Caco-2 (cell line): ENCODE measurements at regions not wholly inside any gene's neighbourhood (a gene's known extent, or its start where the extent isn't known, plus 50 kb on each side); places are given as distances from the start of the nearest gene placed in this dataset.

Experiments
- BruUV-seq: library from RNA; stranded (reverse); fragments of 400-500 nt; replicated peaks from 2 replicates; lab custom pipeline; 2021; lab: Mats Ljungman, UMichigan
- CTCF ChIA-PET: fragments of 300-600 bp; sonication (Branson Sonifier 250); formaldehyde crosslinking; loops from one replicate; lab custom pipeline; 2022; ENCODE audit warnings: antibody characterized with exemption; lab: Charles Lee
- POLR2A ChIA-PET: fragments of 300-600 bp; sonication (Branson Sonifier 250); formaldehyde crosslinking; loops from one replicate; lab custom pipeline; 2022; ENCODE audit warnings: antibody characterized with exemption; lab: Charles Lee
- DNase-seq, 2 experiments: peaks; one replicate each; pipeline versions ENCODE4 v3.0.0 to v3.0.0-alpha.2; 2020 to 2022
- H3K27me3 ChIP-seq: replicated peaks from 2 replicates; pipeline ENCODE4 v1.6.0; 2011; ENCODE audit warnings: low read length; ENCODE audit not compliant: control insufficient read depth, insufficient read depth
- H3K36me3 ChIP-seq: 2 replicates; pipeline ENCODE4 v1.5.1; 2011; ENCODE audit warnings: low read length; ENCODE audit not compliant: control insufficient read depth, insufficient read depth
- H3K4me1 ChIP-seq: fragments of 250-450 bp; sonication (Bioruptor Pico); 2 replicates; pipeline ENCODE4 v1.5.1; 2020; ENCODE audit warnings: mild to moderate bottlenecking
- H3K4me3 ChIP-seq: 2 replicates; pipeline ENCODE4 v1.5.1; 2011; ENCODE audit warnings: low read depth, mild to moderate bottlenecking, control low read depth, low read length
- H3K9me3 ChIP-seq: fragments of 250-450 bp; sonication (Bioruptor Pico); 2 replicates; pipeline ENCODE4 v1.5.1; 2020; ENCODE audit warnings: mild to moderate bottlenecking, moderate library complexity
- H3K27ac Mint-ChIP-seq: one replicate; pipeline ENCODE4 v1.8.0; 2022; ENCODE audit warnings: mixed read lengths; ENCODE audit not compliant: unreplicated experiment
- H3K27me3 Mint-ChIP-seq: one replicate; pipeline ENCODE4 v1.8.0; 2022; ENCODE audit warnings: mixed read lengths; ENCODE audit not compliant: insufficient read depth, unreplicated experiment
- H3K36me3 Mint-ChIP-seq: one replicate; pipeline ENCODE4 v1.8.0; 2022; ENCODE audit warnings: mild to moderate bottlenecking, mixed read lengths; ENCODE audit not compliant: insufficient read depth, unreplicated experiment
- H3K4me1 Mint-ChIP-seq: one replicate; pipeline ENCODE4 v1.8.0; 2022; ENCODE audit warnings: low read depth, mixed read lengths; ENCODE audit not compliant: unreplicated experiment
- H3K4me3 Mint-ChIP-seq: one replicate; pipeline ENCODE4 v1.8.0; 2022; ENCODE audit warnings: mild to moderate bottlenecking, moderate library complexity, mixed read lengths; ENCODE audit not compliant: unreplicated experiment
- H3K9me3 Mint-ChIP-seq: one replicate; pipeline ENCODE4 v1.8.0; 2022; ENCODE audit warnings: mixed read lengths; ENCODE audit not compliant: unreplicated experiment
- CTCF ChIP-seq, 2 experiments: fragments of 200-600 bp in 1 of 2; IDR thresholded peaks; 1 replicate in 1 of 2; 2 replicates in 1 of 2; pipeline versions ENCODE4 v1.5.1 to v1.8.0; 2011 to 2022; ENCODE audit warnings: antibody characterized with exemption in 1 of 2, control low read depth in 1 of 2, inconsistent platforms in 1 of 2, low read depth in 1 of 2, low read length in 1 of 2, mild to moderate bottlenecking in 1 of 2, moderate library complexity in 1 of 2; ENCODE audit not compliant: insufficient read depth in 1 of 2, severe bottlenecking in 1 of 2, unreplicated experiment in 1 of 2
- intact Hi-C: fragments of 100-400 bp; cut with micrococcal nuclease; formaldehyde crosslinking; loops from one replicate; pipeline ENCODE4 v1.10.0; 2022; ENCODE audit not compliant: unreplicated experiment

DNA sequence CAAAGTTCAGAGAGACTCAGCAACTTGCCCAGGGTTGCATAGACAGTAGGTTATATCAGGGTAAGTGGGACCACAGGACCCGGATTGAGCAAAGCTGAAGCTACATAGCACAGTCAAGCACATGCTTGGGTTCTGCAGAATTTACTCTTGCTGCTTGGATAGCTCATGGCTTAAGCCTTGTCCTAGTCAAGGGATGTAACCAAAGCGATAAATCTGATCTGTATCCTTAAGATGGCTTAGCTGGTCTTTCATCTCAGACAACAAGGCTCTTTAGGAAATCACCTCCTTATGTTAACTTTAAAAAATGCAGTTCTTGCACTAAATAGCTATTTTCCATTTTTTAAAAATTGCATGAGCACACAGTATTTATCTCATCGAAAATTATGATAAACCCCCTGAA, 158.5 kb downstream of the LPIN1 start:
- H3K9me3 Mint-ChIP-seq, result no peaks in the 10 kb centered on the region
- DNase-seq, result no peak
- ChIA-PET POLR2A (no interaction called here), CTCF (no interaction called here)
- intact Hi-C loops, result loop anchor here (2.0 kb wide), 1 partner anchor 42 kb away; no protein-coding TSS in a partner anchor
- no peaks in the 10 kb centered on the region for H3K36me3 Mint-ChIP-seq
- peaks cover 10% of the 10 kb centered on the region for H3K27me3 Mint-ChIP-seq
- H3K4me1 Mint-ChIP-seq, result no peaks in the 10 kb centered on the region
- no peak overlapping the region for H3K27ac Mint-ChIP-seq
- Histone ChIP-seq H3K27me3 (no peaks in the 10 kb centered on the region), H3K9me3 (no peaks in the 10 kb centered on the region), H3K36me3 (no peaks in the 10 kb centered on the region), H3K4me1 (no peaks in the 10 kb centered on the region), H3K4me3 (no peak overlapping the region)
- H3K4me3 Mint-ChIP-seq, result no peak overlapping the region
- BruUV-seq, result no TSS peak
- TF ChIP-seq CTCF (IDR thresholded peaks at IDR 0.05; ENCODE audit: insufficient read depth in 1 of 2, low read depth in 1 of 2, low read length in 1 of 2, severe bottlenecking in 1 of 2, unreplicated experiment in 1 of 2), result no peak

- Histone ChIP-seq H3K36me3 (no peaks in the 10 kb centered on the region), H3K9me3 (no peaks in the 10 kb centered on the region), H3K27me3 (no peaks in the 10 kb centered on the region), H3K4me3 (no peak overlapping the region), H3K4me1 (no peaks in the 10 kb centered on the region)
- Mint-ChIP-seq H3K27ac (no peak overlapping the region), H3K36me3 (no peaks in the 10 kb centered on the region), H3K9me3 (no peaks in the 10 kb centered on the region), H3K4me1 (no peaks in the 10 kb centered on the region), H3K27me3 (peaks cover 7% of the 10 kb centered on the region), H3K4me3 (no peak overlapping the region)
- BruUV-seq, result no TSS peak
- ChIA-PET POLR2A (no interaction called here), CTCF (no interaction called here)
- no peak for TF ChIP-seq CTCF (IDR thresholded peaks at IDR 0.05; ENCODE audit: insufficient read depth in 1 of 2, low read depth in 1 of 2, low read length in 1 of 2, severe bottlenecking in 1 of 2, unreplicated experiment in 1 of 2)
- intact Hi-C loops, result no loop called here
- no peak for DNase-seq
These were observed 160.8 kb downstream of the LPIN1 start for GRCh38 chr2:11907190-11907589.

GRCh38 chr2:11910971-11911370, 164.5 kb downstream of the LPIN1 start:
- CTCF ChIA-PET, result no interaction called here
- intact Hi-C loops, result no loop called here
- H3K4me1 ChIP-seq, result no peaks in the 10 kb centered on the region
- no peak for DNase-seq
- Mint-ChIP-seq H3K4me3 (no peak overlapping the region), H3K27ac (no peak overlapping the region), H3K4me1 (no peaks in the 10 kb centered on the region), H3K27me3 (peaks cover 3% of the 10 kb centered on the region), H3K9me3 (no peaks in the 10 kb centered on the region), H3K36me3 (no peaks in the 10 kb centered on the region)
- BruUV-seq, result no TSS peak
- no peaks in the 10 kb centered on the region; the same call in 1 of the 2 replicates for H3K9me3 ChIP-seq
- POLR2A ChIA-PET, result no interaction called here
- no peaks in the 10 kb centered on the region for H3K36me3 ChIP-seq
- TF ChIP-seq CTCF (IDR thresholded peaks at IDR 0.05; ENCODE audit: insufficient read depth in 1 of 2, low read depth in 1 of 2, low read length in 1 of 2, severe bottlenecking in 1 of 2, unreplicated experiment in 1 of 2), result no peak
- no peaks in the 10 kb centered on the region for H3K27me3 ChIP-seq
- no peak overlapping the region for H3K4me3 ChIP-seq
